KOPT-K1 (cell line): ENCODE measurements at regions not wholly inside any gene's neighbourhood (a gene's known extent, or its start where the extent isn't known, plus 50 kb on each side); places are given as distances from the start of the nearest gene placed in this dataset.
"Not testable (repeated sequence)": the region's sequence is repeated elsewhere in the genome, so short reads cannot be mapped to it uniquely, and the experiment has no call there.

ENCODE experiments used
- H3K27ac ChIP-seq: fragments of 200-600 bp; sonication (generic); 2 replicates; pipeline ENCODE4 v1.5.1; 2016; ENCODE audit warnings: antibody characterized with exemption, mild to moderate bottlenecking, low read depth, low read length; ENCODE audit not compliant: poor library complexity, severe bottlenecking
- H3K36me3 ChIP-seq: fragments of 200-600 bp; sonication (generic); 2 replicates; pipeline ENCODE4 v1.5.1; 2017; ENCODE audit warnings: antibody characterized with exemption, mild to moderate bottlenecking, low read length, moderate library complexity; ENCODE audit not compliant: insufficient read depth
- H3K9me3 ChIP-seq: fragments of 200-600 bp; sonication (generic); 2 replicates; pipeline ENCODE4 v1.5.1; 2017; ENCODE audit warnings: antibody characterized with exemption, low read length, mild to moderate bottlenecking; ENCODE audit not compliant: insufficient read depth, poor library complexity, severe bottlenecking

- Histone ChIP-seq H3K27ac (no peak overlapping the region), H3K9me3 (no peaks in the 10 kb centered on the region), H3K36me3 (no peaks in the 10 kb centered on the region)
Observed at GRCh38 chr10:8636371-8636770, 581.9 kb downstream of the GATA3 start.

- no peak overlapping the region for H3K27ac ChIP-seq
- no peaks in the 10 kb centered on the region for H3K36me3 ChIP-seq
- peaks cover 7% of the 10 kb centered on the region for H3K9me3 ChIP-seq
Observed at GRCh38 chr10:8637640-8638039, 583.2 kb downstream of the GATA3 start.

GRCh38 chr10:8638088-8638672 lies 583.7 kb downstream of the GATA3 start:
- Histone ChIP-seq H3K9me3 (peaks cover 10% of the 10 kb centered on the region), H3K36me3 (no peaks in the 10 kb centered on the region), H3K27ac (no peak overlapping the region)

DNA sequence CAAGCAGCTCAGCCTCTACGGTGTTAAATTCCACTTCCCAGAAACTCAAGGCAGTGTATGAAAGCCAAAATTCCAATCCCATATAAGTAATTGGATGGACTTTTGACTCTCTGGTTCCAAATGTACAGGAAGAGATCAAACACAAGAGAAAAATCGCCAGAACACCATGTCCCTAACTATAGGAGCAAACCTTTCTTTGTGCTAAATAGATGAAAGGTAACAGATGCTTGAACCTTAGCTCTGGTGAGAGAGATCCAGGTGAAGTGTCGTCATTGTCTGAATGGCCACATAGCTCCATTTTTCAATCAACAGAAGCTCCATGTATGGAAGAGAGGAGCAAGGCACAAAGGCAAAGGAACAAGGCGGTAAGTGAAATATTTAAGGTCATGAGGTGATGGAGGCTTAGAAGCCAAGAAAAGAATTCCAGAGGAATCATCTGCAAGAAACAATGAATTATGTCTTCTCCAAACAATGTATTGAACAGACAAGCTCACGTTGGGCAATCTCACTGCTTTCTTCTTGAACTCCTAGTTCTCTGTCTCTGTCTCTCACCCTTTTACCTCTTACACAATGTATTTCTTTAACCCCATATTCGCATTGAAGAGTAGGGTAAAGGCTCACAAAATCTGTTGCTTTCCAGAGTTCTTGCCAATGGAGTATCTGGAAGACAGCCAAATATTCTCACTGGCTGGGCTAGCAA lies 585.1 kb downstream of the GATA3 start:
- no peak overlapping the region for H3K27ac ChIP-seq
- no peaks in the 10 kb centered on the region for H3K36me3 ChIP-seq
- H3K9me3 ChIP-seq: peaks cover 10% of the 10 kb centered on the region

DNA sequence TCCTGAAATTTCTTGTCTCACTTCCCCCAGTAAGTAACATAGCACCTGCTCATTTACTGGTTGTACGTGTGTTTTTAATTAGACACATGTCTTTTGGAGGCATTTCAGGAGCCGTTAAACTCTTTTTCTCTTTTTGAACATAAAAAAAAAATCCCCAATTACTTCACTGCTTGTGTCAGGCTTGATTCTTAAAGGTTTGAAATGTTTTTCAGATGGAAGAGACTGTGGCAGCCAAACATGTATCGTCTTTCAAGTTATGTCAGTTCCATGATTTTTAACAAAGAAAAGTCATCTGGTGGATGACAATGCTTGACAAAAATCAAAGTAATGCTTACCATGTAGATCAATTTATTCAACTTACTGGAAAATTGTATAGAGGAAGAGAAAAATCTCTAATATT lies 585.8 kb downstream of the GATA3 start:
- H3K9me3 ChIP-seq: peaks cover 10% of the 10 kb centered on the region
- H3K36me3 ChIP-seq: no peaks in the 10 kb centered on the region
- no peak overlapping the region for H3K27ac ChIP-seq

DNA sequence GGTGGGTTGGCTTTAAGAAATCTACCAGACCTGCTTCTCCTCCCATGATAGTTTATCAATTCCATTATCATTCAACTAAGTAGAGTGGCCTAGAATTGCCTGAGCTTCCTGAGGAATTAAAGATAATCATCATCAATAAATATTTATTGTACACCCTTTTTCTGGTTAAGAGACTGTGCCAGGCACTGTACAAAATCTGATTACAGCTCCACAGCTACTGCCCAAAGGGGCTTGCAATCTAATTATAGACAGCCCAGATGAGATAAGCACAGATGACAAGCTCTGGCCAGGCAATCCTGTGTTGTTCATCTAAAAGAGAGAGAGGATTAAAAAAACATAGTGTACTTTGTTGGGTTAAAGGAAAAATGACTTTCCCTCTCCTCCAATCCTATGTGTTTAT lies 586.4 kb downstream of the GATA3 start:
- peaks cover 10% of the 10 kb centered on the region for H3K9me3 ChIP-seq
- no peak overlapping the region for H3K27ac ChIP-seq
- no peaks in the 10 kb centered on the region for H3K36me3 ChIP-seq

- H3K36me3 ChIP-seq: no peaks in the 10 kb centered on the region
- no peaks in the 10 kb centered on the region for H3K9me3 ChIP-seq
- no peak overlapping the region for H3K27ac ChIP-seq
Observed at GRCh38 chr10:8656261-8656660, 601.8 kb downstream of the GATA3 start.

DNA sequence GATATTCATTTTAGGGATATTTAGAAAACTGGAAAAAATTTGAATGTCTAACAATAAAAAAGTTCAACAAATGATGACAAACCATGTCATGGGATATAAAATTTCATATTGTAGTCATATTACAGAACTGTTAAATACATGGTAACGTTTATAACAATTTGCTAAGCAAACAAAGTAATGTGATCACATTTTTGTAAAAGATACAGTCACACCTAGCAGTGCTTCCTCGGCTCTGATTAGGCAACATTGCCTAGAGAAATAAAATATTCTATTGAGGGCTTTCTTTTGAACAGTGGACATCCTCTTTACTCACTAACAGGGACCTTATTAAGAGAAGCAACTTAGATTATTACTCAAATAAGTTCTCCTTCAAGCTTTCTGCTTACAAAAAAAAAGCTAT lies 605.5 kb downstream of the GATA3 start:
- H3K36me3 ChIP-seq: no peaks in the 10 kb centered on the region
- H3K9me3 ChIP-seq: no peaks in the 10 kb centered on the region
- H3K27ac ChIP-seq: no peak overlapping the region

DNA sequence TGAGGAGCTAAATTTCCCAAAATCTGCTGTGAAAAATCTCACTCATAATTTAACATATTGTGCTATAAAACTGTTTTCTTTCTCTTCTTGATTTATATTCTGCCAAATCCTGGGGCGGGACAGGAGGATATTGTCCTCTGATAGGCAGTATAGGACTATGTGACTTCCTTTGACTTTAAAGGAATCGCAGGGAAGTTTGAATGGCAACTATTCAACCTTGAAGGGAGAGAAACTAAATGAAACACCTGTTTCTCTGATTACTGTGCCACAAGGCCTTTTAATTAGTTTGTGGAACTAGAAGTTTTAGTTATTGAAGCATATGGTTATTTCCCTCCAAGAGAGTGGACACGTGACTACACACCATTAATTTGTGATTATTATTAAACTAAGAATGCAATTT lies 607.4 kb downstream of the GATA3 start:
- H3K36me3 ChIP-seq: no peaks in the 10 kb centered on the region

DNA sequence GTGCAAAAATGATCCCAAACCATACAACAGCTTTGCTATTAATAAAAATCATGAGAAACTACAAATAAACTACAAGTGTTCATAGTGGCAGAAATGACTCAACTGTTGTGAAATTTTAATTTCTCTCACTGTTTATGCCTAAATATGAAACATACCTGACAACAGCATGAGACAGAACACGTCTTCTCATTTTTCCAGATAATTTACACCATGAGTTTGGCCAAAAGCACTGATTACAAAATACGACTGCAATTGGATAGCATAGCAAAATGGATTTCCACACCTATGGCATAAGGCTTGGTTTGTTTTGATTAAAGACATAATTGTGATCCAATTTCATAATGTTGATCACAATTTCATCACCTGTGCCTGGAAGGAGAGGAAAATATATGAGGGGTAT lies 608.6 kb downstream of the GATA3 start:
- Histone ChIP-seq H3K9me3 (peaks cover 4% of the 10 kb centered on the region), H3K36me3 (no peaks in the 10 kb centered on the region), H3K27ac (no peak overlapping the region)

More for the DNA sequence above, 607.4 kb downstream of the GATA3 start:
- Histone ChIP-seq H3K27ac (no peak overlapping the region), H3K9me3 (no peaks in the 10 kb centered on the region)

DNA sequence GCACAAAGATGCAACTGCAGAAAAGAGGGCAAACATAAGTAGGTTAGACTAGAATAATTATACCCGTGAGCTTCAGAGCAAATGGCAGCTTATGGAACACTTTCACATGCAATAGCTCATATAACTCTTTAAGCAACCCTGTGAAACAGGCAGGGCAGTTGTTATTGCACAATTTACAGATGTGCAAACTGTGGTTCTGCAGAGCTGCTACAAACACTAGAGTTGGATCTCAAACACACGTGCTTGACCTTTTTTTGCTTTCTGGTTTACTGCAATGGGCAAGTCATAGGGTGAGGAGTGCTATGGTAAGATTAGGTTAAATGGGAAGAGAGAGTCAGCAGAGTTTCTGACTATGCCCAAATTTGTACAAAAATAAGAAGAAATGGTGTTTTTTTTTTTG lies 610.8 kb downstream of the GATA3 start:
- Histone ChIP-seq H3K27ac (no peak overlapping the region), H3K9me3 (peaks cover 4% of the 10 kb centered on the region), H3K36me3 (no peaks in the 10 kb centered on the region)

- Histone ChIP-seq H3K27ac (no peak overlapping the region), H3K36me3 (no peaks in the 10 kb centered on the region), H3K9me3 (peaks cover 14% of the 10 kb centered on the region)
Observed at GRCh38 chr10:8670461-8670860, 616.0 kb downstream of the GATA3 start.

DNA sequence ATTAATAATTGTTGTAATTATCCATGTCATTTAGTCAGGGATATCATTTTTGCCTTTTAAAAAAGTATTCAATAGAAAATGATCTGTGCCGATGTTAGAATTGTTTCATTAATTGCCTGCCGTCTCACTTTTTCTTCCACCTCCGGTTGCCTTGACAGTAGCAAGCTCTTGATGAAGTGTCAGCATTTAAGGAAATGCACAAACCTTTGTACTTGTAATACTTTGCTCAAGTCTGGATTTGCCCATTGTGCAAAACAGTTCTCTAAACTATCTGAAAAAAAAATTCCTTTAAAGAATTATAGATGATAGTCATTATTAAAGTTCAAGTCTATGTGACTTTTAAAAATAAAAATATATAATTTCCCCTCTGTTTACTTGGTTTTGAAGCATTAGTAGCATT lies 619.7 kb downstream of the GATA3 start:
- peaks cover 10% of the 10 kb centered on the region for H3K9me3 ChIP-seq

DNA sequence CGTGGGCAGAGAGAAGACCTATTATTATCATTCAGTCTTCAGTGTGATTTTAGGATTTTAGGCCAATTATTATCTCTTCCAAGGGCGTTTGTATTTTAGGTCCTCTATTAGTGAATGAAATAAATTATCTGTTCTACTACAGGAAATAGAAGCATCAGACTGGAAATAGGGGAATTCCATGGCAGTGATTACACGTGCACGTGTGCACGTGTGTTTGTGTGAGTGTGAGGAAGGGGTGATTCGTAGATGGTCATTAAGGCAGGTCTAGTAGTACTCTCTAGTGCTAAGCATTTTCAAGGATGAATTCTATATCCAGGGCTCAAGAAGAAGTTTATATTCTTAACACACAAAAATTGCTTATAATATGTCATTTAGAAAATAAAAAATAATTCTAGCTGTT lies 623.2 kb downstream of the GATA3 start:
- no peaks in the 10 kb centered on the region for H3K36me3 ChIP-seq
- no peak overlapping the region for H3K27ac ChIP-seq
- H3K9me3 ChIP-seq: peaks cover under 1% of the 10 kb centered on the region

More for the DNA sequence above, 619.7 kb downstream of the GATA3 start:
- no peaks in the 10 kb centered on the region for H3K36me3 ChIP-seq
- no peak overlapping the region for H3K27ac ChIP-seq

GRCh38 chr10:8684916-8685315 lies 630.4 kb downstream of the GATA3 start:
- not testable (repeated sequence) for H3K9me3 ChIP-seq, H3K27ac ChIP-seq

GRCh38 chr10:8688881-8689280 lies 634.4 kb downstream of the GATA3 start:
- Histone ChIP-seq H3K36me3 (no peaks in the 10 kb centered on the region), H3K27ac (no peak overlapping the region), H3K9me3 (no peaks in the 10 kb centered on the region)

More at GRCh38 chr10:8684916-8685315, 630.4 kb downstream of the GATA3 start:
- H3K36me3 ChIP-seq: not testable (repeated sequence)
